CD4-positive, alpha-beta T cell (primary cell): ENCODE measurements at regions not wholly inside any gene's neighbourhood (a gene's known extent, or its start where the extent isn't known, plus 50 kb on each side); places are given as distances from the start of the nearest gene placed in this dataset.

Source experiments
- ATAC-seq: fragments of 200-7000 bp; cut with Tn5 transposase; one replicate; pipeline ENCODE4 v1.10.0; 2022; ENCODE audit warnings: mild to moderate bottlenecking; ENCODE audit not compliant: poor library complexity
- CTCF ChIA-PET: fragments of 350-600 bp; sonication (Branson Sonifier 250); formaldehyde crosslinking; loops from one replicate; lab custom pipeline; 2021; ENCODE audit warnings: antibody characterized with exemption, inconsistent platforms; lab: Charles Lee
- POLR2A ChIA-PET: fragments of 350-600 bp; sonication (Branson Sonifier 250); formaldehyde crosslinking; loops from one replicate; lab custom pipeline; 2021; ENCODE audit warnings: antibody characterized with exemption, inconsistent platforms; lab: Charles Lee
- DNase-seq, 14 experiments: peaks; one replicate each; pipeline ENCODE4 v3.0.0-alpha.2; 2013 to 2020; ENCODE audit warnings: mixed read lengths in 2 of 14
- H3K27ac ChIP-seq, 2 donors: one replicate each; pipeline versions ENCODE4 v1.5.1 to v1.7.0; 2013; ENCODE audit warnings: low read length in 2 of 2, low read depth in 1 of 2, mild to moderate bottlenecking in 1 of 2
- H3K27me3 ChIP-seq, 2 experiments: 1 replicate in 1 of 2; 2 replicates in 1 of 2; pipeline versions ENCODE4 v1.6.1 to v1.7.0; 2013; ENCODE audit warnings: low read length in 2 of 2, control low read depth in 1 of 2, mild to moderate bottlenecking in 1 of 2, moderate library complexity in 1 of 2; ENCODE audit not compliant: insufficient read depth in 2 of 2, control insufficient read depth in 1 of 2
- H3K36me3 ChIP-seq: one replicate; pipeline ENCODE4 v1.6.1; 2013; ENCODE audit warnings: low read length, control low read depth; ENCODE audit not compliant: insufficient read depth
- H3K4me1 ChIP-seq: one replicate; pipeline ENCODE4 v1.6.1; 2013; ENCODE audit warnings: low read length, control low read depth; ENCODE audit not compliant: insufficient read depth
- H3K4me3 ChIP-seq: one replicate; pipeline ENCODE4 v1.5.1; 2013; ENCODE audit warnings: mild to moderate bottlenecking, low read length, moderate library complexity
- H3K9me3 ChIP-seq, 2 experiments: 1 replicate in 1 of 2; 2 replicates in 1 of 2; pipeline versions ENCODE4 v1.6.1 to v1.7.0; 2013; ENCODE audit warnings: low read length in 2 of 2, mild to moderate bottlenecking in 2 of 2, control low read depth in 1 of 2, moderate library complexity in 1 of 2; ENCODE audit not compliant: control insufficient read depth in 1 of 2, insufficient read depth in 1 of 2
- H3K27ac Mint-ChIP-seq: one replicate; pipeline ENCODE4 v1.8.0; 2020; ENCODE audit warnings: mixed read lengths
- H3K27me3 Mint-ChIP-seq: one replicate; pipeline ENCODE4 v1.8.0; 2021; ENCODE audit warnings: mixed read lengths
- H3K36me3 Mint-ChIP-seq: one replicate; pipeline ENCODE4 v1.8.0; 2021; ENCODE audit warnings: low read depth, mixed read lengths
- H3K4me1 Mint-ChIP-seq: one replicate; pipeline ENCODE4 v1.8.0; 2021; ENCODE audit warnings: low read depth, mixed read lengths
- H3K4me3 Mint-ChIP-seq: one replicate; pipeline ENCODE4 v1.8.0; 2020; ENCODE audit warnings: mild to moderate bottlenecking, mixed read lengths
- H3K9me3 Mint-ChIP-seq: one replicate; pipeline ENCODE4 v1.8.0; 2020; ENCODE audit warnings: mixed read lengths
- intact Hi-C, 2 experiments: fragments of 100-400 bp; cut with DNase I in 1 of 2; cut with micrococcal nuclease in 1 of 2; formaldehyde crosslinking; loops; one replicate each; pipeline versions ENCODE4 v1.15.1 to v1.9.0; 2023 to 2025; cut with DNase I, micrococcal nuclease
- TF ChIP-seq, protein P1 (sequence below): fragments of 200-600 bp; IDR thresholded peaks from one replicate; pipeline ENCODE4 v1.8.0; 2022; ENCODE audit warnings: antibody characterized with exemption, mild to moderate bottlenecking

GRCh38 chr12:102631274-102631673 lies 150.9 kb upstream of the IGF1 start:
- DNase-seq (no peak), ATAC-seq (no peak)
- Mint-ChIP-seq H3K27ac (no peak overlapping the region), H3K4me3 (no peak overlapping the region), H3K4me1 (no peaks in the 10 kb centered on the region), H3K9me3 (peaks cover 7% of the 10 kb centered on the region), H3K36me3 (no peaks in the 10 kb centered on the region), H3K27me3 (no peaks in the 10 kb centered on the region)
- Histone ChIP-seq H3K9me3 (peaks cover 0 to 17% of the 10 kb centered on the region in 2 experiments), H3K27ac (no peak overlapping the region), H3K27me3 (no peaks in the 10 kb centered on the region), H3K4me3 (no peak overlapping the region), H3K36me3 (no peaks in the 10 kb centered on the region), H3K4me1 (no peaks in the 10 kb centered on the region)
- ChIA-PET POLR2A (no interaction called here), CTCF (no interaction called here)
- intact Hi-C loops, result no loop called here
- TF ChIP-seq, protein P1, sequence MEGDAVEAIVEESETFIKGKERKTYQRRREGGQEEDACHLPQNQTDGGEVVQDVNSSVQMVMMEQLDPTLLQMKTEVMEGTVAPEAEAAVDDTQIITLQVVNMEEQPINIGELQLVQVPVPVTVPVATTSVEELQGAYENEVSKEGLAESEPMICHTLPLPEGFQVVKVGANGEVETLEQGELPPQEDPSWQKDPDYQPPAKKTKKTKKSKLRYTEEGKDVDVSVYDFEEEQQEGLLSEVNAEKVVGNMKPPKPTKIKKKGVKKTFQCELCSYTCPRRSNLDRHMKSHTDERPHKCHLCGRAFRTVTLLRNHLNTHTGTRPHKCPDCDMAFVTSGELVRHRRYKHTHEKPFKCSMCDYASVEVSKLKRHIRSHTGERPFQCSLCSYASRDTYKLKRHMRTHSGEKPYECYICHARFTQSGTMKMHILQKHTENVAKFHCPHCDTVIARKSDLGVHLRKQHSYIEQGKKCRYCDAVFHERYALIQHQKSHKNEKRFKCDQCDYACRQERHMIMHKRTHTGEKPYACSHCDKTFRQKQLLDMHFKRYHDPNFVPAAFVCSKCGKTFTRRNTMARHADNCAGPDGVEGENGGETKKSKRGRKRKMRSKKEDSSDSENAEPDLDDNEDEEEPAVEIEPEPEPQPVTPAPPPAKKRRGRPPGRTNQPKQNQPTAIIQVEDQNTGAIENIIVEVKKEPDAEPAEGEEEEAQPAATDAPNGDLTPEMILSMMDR, result no peak

DNA sequence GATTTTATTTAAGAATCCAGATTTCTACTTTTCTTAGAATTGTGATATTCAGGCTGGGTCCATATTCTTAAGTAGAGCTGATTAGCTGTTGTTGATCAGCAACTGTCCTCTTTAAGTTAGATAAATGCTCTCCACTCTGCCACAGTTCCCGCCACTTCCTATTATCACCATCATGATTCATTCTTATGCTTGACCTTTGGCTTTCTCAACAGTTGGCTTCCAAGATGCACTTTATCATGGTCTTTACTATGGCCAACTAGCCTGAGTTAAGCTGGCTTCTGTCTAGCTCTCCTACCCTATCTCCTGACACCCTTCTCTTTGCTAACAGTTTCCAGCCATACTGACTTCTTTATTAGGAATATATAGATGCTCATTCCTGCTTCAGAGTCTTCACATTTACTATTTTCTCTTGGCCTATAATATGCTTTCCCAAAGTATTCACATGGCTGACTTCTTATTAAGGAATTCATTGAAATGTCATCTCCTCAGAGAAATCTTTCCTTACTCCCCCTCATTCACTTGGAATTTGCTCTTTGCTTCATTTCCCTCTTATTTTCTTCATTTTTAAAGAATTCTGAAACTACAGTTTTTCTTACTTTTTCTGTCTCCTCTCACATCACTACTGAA lies 149.0 kb upstream of the IGF1 start:
- Mint-ChIP-seq H3K27me3 (no peaks in the 10 kb centered on the region), H3K4me1 (no peaks in the 10 kb centered on the region), H3K36me3 (no peaks in the 10 kb centered on the region), H3K4me3 (no peak overlapping the region), H3K27ac (no peak overlapping the region), H3K9me3 (peaks cover 7% of the 10 kb centered on the region)
- ATAC-seq (no peak), DNase-seq (no peak)
- intact Hi-C loops, result no loop called here
- H3K36me3 ChIP-seq, result no peaks in the 10 kb centered on the region
- no peaks in the 10 kb centered on the region for H3K4me1 ChIP-seq
- H3K27me3 ChIP-seq, result no peaks in the 10 kb centered on the region
- H3K4me3 ChIP-seq, result no peak overlapping the region
- peaks cover 0 to 17% of the 10 kb centered on the region in 2 experiments for H3K9me3 ChIP-seq
- CTCF ChIA-PET, result no interaction called here
- POLR2A ChIA-PET, result no interaction called here
- TF ChIP-seq, protein P1, result no peak
- H3K27ac ChIP-seq, result no peak overlapping the region

GRCh38 chr12:102625819-102626218 lies 145.5 kb upstream of the IGF1 start:
- TF ChIP-seq, protein P1, result no peak

More at GRCh38 chr12:102625819-102626218, 145.5 kb upstream of the IGF1 start:
- CTCF ChIA-PET, result no interaction called here
- no peaks in the 10 kb centered on the region for H3K27me3 ChIP-seq
- no peaks in the 10 kb centered on the region for H3K27me3 Mint-ChIP-seq
- H3K9me3 Mint-ChIP-seq, result peaks cover 9% of the 10 kb centered on the region
- no peak overlapping the region for H3K27ac Mint-ChIP-seq
- no peaks in the 10 kb centered on the region for H3K4me1 Mint-ChIP-seq
- H3K4me3 ChIP-seq, result no peak overlapping the region
- H3K4me3 Mint-ChIP-seq, result no peak overlapping the region
- ATAC-seq, result no peak
- H3K27ac ChIP-seq, result no peak overlapping the region
- POLR2A ChIA-PET, result no interaction called here
- no peak for DNase-seq
- intact Hi-C loops, result no loop called here
- H3K36me3 Mint-ChIP-seq, result no peaks in the 10 kb centered on the region
- peaks cover 0 to 17% of the 10 kb centered on the region in 2 experiments for H3K9me3 ChIP-seq
- H3K4me1 ChIP-seq, result no peaks in the 10 kb centered on the region
- H3K36me3 ChIP-seq, result no peaks in the 10 kb centered on the region
